Tibial nerve (tissue), 4 donors: ENCODE measurements at regions not wholly inside any gene's neighbourhood (a gene's known extent, or its start where the extent isn't known, plus 50 kb on each side); places are given as distances from the start of the nearest gene placed in this dataset.

ENCODE experiments used
- DNase-seq, 2 donors: peaks; one replicate each; pipeline ENCODE4 v3.0.0-alpha.2; 2019; ENCODE audit warnings: low spot score in 2 of 2
- H3K27ac ChIP-seq, 4 donors: fragments of 200-600 bp; sonication (generic) in 3 of 4; one replicate each; pipeline ENCODE4 v1.5.1; 2017 to 2019; ENCODE audit warnings: mild to moderate bottlenecking in 1 of 4
- H3K27me3 ChIP-seq, 2 donors: fragments of 200-600 bp; sonication (generic) in 1 of 2; one replicate each; pipeline versions ENCODE4 v1.5.1 to v1.6.0; 2017 to 2019
- H3K36me3 ChIP-seq, 3 donors: fragments of 200-600 bp; sonication (generic); one replicate each; pipeline ENCODE4 v1.5.1; 2018 to 2019
- H3K4me1 ChIP-seq, 4 donors: fragments of 200-600 bp; sonication (generic) in 3 of 4; one replicate each; pipeline ENCODE4 v1.5.1; 2017 to 2019
- H3K4me3 ChIP-seq, 4 donors: fragments of 200-600 bp; sonication (generic) in 3 of 4; one replicate each; pipeline ENCODE4 v1.5.1; 2017 to 2019; ENCODE audit warnings: mild to moderate bottlenecking in 1 of 4, moderate library complexity in 1 of 4
- H3K9me3 ChIP-seq, 4 donors: fragments of 200-600 bp; sonication (generic) in 3 of 4; one replicate each; pipeline ENCODE4 v1.5.1; 2017 to 2019
- EP300 ChIP-seq, 2 donors: sonication (generic); formaldehyde crosslinking; IDR thresholded peaks; one replicate each; pipeline ENCODE4 v1.6.1; 2017; ENCODE audit warnings: antibody characterized with exemption in 2 of 2, mild to moderate bottlenecking in 1 of 2
- POLR2A ChIP-seq, 2 donors: fragments of 450-650 bp; IDR thresholded peaks; one replicate each; pipeline ENCODE4 v1.6.1; 2017; ENCODE audit warnings: antibody characterized with exemption in 2 of 2, mild to moderate bottlenecking in 2 of 2, moderate library complexity in 2 of 2
- WGBS, 2 donors: methylation state at CpG; one replicate each; pipeline ENCODE4 v1.1.5; 2018; 5-methylcytosine and 5-hydroxymethylcytosine counted together
- TF ChIP-seq, protein P1 (sequence below), 5 experiments: fragments of 200-600 bp in 3 of 5; fragments of 450-650 bp in 2 of 5; sonication (generic) in 3 of 5; IDR thresholded peaks; one replicate each; pipeline ENCODE4 v1.5.1; 2016 to 2019; ENCODE audit warnings: antibody characterized with exemption in 5 of 5, mild to moderate bottlenecking in 3 of 5, moderate library complexity in 2 of 5

DNA sequence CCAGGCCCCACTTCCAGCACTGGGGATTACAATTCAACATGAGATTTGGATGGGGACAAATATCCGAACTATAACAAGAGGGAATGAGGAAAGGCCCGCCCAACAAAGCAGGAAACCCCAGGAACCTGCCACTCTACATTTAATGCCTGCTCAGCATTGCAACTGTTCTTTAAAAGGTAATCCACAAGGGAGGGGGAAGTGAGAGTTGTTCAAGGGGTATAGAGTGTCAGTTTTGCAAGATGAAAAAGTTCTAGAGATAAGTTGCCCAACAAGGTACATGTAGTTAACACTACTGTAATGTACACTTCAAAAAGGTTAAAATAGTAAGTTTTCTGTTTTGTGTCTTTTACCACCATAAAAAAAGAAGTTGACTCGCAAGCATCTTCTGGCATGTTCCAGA lies 137.6 kb downstream of the MBD2 start:
- Histone ChIP-seq H3K36me3 (no peaks in the 10 kb centered on the region), H3K9me3 (peaks cover 0 to 11% (median 0%) of the 10 kb centered on the region in 4 donors), H3K4me1 (no peaks in the 10 kb centered on the region), H3K27ac (no peak overlapping the region), H3K27me3 (no peaks in the 10 kb centered on the region), H3K4me3 (no peak overlapping the region)
- WGBS, 2 donors = 90 to 96% methylated on average over 3 of the region's 3 CpGs
- TF ChIP-seq, protein P1, sequence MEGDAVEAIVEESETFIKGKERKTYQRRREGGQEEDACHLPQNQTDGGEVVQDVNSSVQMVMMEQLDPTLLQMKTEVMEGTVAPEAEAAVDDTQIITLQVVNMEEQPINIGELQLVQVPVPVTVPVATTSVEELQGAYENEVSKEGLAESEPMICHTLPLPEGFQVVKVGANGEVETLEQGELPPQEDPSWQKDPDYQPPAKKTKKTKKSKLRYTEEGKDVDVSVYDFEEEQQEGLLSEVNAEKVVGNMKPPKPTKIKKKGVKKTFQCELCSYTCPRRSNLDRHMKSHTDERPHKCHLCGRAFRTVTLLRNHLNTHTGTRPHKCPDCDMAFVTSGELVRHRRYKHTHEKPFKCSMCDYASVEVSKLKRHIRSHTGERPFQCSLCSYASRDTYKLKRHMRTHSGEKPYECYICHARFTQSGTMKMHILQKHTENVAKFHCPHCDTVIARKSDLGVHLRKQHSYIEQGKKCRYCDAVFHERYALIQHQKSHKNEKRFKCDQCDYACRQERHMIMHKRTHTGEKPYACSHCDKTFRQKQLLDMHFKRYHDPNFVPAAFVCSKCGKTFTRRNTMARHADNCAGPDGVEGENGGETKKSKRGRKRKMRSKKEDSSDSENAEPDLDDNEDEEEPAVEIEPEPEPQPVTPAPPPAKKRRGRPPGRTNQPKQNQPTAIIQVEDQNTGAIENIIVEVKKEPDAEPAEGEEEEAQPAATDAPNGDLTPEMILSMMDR (IDR thresholded peaks at IDR 0.05) = no peak
- no peak for TF ChIP-seq POLR2A (IDR thresholded peaks at IDR 0.05)
- TF ChIP-seq EP300 (IDR thresholded peaks at IDR 0.05) = no peak
- no peak for DNase-seq

DNA sequence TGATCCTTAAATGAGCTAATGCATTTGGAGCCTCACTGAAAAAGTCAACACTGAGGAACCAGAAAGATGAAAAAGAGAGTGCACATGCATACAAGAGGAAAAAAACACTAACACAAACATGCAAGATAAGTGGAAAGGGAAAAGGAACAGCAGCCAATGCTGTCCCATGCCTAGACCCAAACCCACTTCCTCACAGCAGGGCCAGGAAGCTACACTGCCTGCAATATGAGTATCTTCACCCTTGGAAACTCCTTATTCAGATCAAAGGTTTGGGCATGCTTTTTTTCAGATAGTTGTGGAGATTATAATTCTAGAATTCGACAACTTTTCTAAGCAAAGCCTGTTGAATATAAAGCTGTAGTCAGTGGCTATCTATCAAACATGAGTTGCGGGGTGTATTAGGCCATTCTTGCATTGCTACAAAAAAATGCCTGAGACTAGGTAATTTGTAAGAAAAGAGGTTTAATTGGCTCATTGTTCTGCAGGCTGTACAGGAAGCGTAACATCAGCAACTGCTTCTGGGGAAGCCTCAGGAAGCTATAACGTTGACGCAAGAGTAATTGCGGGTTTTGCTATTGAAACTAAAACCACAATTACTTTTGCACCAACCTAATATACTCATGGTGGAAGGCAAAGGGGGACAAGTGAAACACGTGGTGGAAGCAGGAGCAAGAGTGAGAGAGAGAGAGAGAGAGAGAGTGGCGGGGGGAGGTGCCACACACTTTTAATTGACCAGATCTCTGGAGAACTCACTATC lies 138.2 kb downstream of the MBD2 start:
- Histone ChIP-seq H3K36me3 (no peaks in the 10 kb centered on the region), H3K4me3 (no peak overlapping the region), H3K4me1 (no peaks in the 10 kb centered on the region), H3K9me3 (peaks cover 0 to 11% (median 0%) of the 10 kb centered on the region in 4 donors), H3K27me3 (no peaks in the 10 kb centered on the region), H3K27ac (no peak overlapping the region)
- TF ChIP-seq EP300 (IDR thresholded peaks at IDR 0.05) = no peak
- TF ChIP-seq, protein P1 (IDR thresholded peaks at IDR 0.05) = no peak
- no peak for DNase-seq
- WGBS, 2 donors = 63 to 68% methylated on average over 8 of the region's 8 CpGs

DNA sequence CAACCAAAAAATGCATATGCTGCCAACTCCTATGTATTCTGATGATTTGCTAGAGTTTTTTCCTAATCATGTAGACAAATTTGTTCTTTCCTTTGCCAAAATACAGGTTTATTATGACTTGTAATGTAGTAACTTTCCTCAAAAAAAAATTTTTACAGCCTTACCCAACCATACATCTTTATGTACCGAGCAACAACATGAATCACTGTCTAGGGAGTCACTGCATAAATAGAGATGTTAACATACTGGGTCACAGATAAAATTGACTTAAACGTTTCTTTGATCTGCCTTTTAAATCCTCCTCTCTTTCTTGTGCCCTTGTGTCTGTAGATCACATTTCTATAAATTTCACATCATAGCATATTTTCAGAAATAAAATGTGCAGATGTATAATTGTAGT lies 143.6 kb downstream of the MBD2 start:
- WGBS, 2 donors = 60 to 63% methylated on average over 2 of the region's 2 CpGs

DNA sequence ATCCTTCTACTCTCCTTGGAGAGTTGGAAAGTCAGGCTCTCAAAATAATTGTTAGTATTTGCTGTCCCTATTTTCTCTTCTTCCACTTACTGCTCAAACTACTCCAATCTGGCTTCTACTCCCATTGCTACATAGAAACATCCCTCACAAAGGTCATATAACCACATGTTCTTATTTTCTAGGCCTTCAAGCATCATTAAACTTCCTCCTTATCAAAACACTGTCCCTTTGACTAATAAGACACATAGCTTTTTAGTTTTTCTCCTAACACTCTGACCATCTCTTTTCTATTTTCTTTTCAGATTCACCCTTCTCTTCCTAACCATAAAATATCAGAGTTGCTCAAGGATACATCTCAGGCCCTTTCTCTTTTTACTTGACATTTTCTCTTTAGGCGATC lies 148.3 kb downstream of the MBD2 start:
- DNase-seq = no peak

More for the DNA sequence above, 143.6 kb downstream of the MBD2 start:
- Histone ChIP-seq H3K27me3 (no peaks in the 10 kb centered on the region), H3K4me3 (no peak overlapping the region), H3K36me3 (no peaks in the 10 kb centered on the region), H3K9me3 (peaks cover 0 to 11% (median 0%) of the 10 kb centered on the region in 4 donors), H3K27ac (no peak overlapping the region), H3K4me1 (no peaks in the 10 kb centered on the region)
- TF ChIP-seq, protein P1 (IDR thresholded peaks at IDR 0.05) = no peak
- no peak for TF ChIP-seq EP300 (IDR thresholded peaks at IDR 0.05)
- TF ChIP-seq POLR2A (IDR thresholded peaks at IDR 0.05) = no peak
- DNase-seq = no peak

DNA sequence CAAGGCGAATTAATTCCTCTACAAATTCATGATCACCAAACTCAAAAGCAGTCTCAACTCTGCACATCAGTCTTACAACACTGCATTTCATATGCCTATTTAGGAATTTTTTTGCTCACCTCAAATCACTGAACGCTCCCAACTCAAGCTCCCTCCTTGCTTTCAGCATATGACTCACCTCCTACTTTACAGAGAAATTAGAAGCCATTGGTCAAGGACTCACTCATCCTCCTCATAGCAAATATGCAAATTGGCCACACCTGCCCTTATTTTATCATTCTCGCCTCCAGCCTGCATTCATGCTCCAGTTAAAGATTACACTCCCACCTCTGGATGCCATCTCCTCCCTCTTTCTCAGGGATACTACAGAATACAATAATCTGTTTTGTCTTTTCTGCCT lies 148.8 kb downstream of the MBD2 start:
- TF ChIP-seq, protein P1 (IDR thresholded peaks at IDR 0.05) = no peak
- TF ChIP-seq EP300 (IDR thresholded peaks at IDR 0.05) = no peak
- TF ChIP-seq POLR2A (IDR thresholded peaks at IDR 0.05) = no peak
- WGBS, 2 donors = 80 to 81% methylated on average over 3 of the region's 3 CpGs
- no peak for DNase-seq

More for the DNA sequence above, 148.3 kb downstream of the MBD2 start:
- no peaks in the 10 kb centered on the region for H3K4me1 ChIP-seq
- no peaks in the 10 kb centered on the region for H3K27me3 ChIP-seq
- TF ChIP-seq POLR2A (IDR thresholded peaks at IDR 0.05) = no peak
- TF ChIP-seq, protein P1 (IDR thresholded peaks at IDR 0.05) = no peak
- H3K9me3 ChIP-seq = no peaks in the 10 kb centered on the region
- no peak overlapping the region for H3K27ac ChIP-seq
- 80 to 87% methylated on average over 1 of the region's 1 CpG for WGBS, 2 donors
- H3K4me3 ChIP-seq = no peak overlapping the region
- H3K36me3 ChIP-seq = no peaks in the 10 kb centered on the region

More for the DNA sequence above, 148.8 kb downstream of the MBD2 start:
- Histone ChIP-seq H3K4me3 (no peak overlapping the region), H3K27me3 (no peaks in the 10 kb centered on the region), H3K27ac (no peak overlapping the region), H3K9me3 (no peaks in the 10 kb centered on the region), H3K4me1 (no peaks in the 10 kb centered on the region), H3K36me3 (no peaks in the 10 kb centered on the region)
